GM12878 (cell line): ENCODE measurements at regions not wholly inside any gene's neighbourhood (a gene's known extent, or its start where the extent isn't known, plus 50 kb on each side); places are given as distances from the start of the nearest gene placed in this dataset.

Experiments used
- ATAC-seq: fragments of 200-7000 bp; cut with Tn5 transposase; 3 replicates; pipeline ENCODE4 v1.9.1; 2020; ENCODE audit warnings: mild to moderate bottlenecking, moderate library complexity
- BruUV-seq: library from RNA; stranded (reverse); fragments of 400-500 nt; replicated peaks from 2 replicates; lab custom pipeline; 2021; lab: Mats Ljungman, UMichigan
- CTCF ChIA-PET: fragments of 300-600 bp; sonication (Branson Sonifier 250); formaldehyde crosslinking; extraction: SDS; loops from one replicate; lab custom pipeline; 2021; ENCODE audit warnings: inconsistent platforms; lab: Yijun Ruan, JAX
- POLR2A ChIA-PET: fragments of 350-600 bp; formaldehyde crosslinking; extraction: SDS; loops from one replicate; lab custom pipeline; 2021; ENCODE audit warnings: inconsistent platforms; lab: Charles Lee
- RAD21 ChIA-PET: fragments of 300-600 bp; sonication (Branson Sonifier 250); formaldehyde crosslinking; loops from one replicate; lab custom pipeline; 2023; ENCODE audit warnings: antibody characterized with exemption; ENCODE audit not compliant: unreplicated experiment; lab: Charles Lee
- SMC1A ChIA-PET: fragments of 300-600 bp; sonication (Branson Sonifier 250); formaldehyde crosslinking; loops from one replicate; lab custom pipeline; 2023; ENCODE audit not compliant: unreplicated experiment, uncharacterized antibody; lab: Charles Lee
- DNase-seq: peaks from one replicate; pipeline ENCODE4 v3.0.0-alpha.2; 2011; ENCODE audit warnings: low read depth, low spot score
- FAIRE-seq: peaks from 3 replicates; lab custom pipeline; 2011; peaks lifted over from hg19 to GRCh38; lab: Jason Lieb, UNC
- H2AFZ ChIP-seq: 2 replicates; pipeline ENCODE4 v1.6.0; 2011; ENCODE audit warnings: low read depth, low read length, control low read depth; ENCODE audit not compliant: control insufficient read depth
- H3K27ac ChIP-seq: 2 replicates; pipeline ENCODE4 v1.5.1; 2011; ENCODE audit warnings: control low read depth; ENCODE audit not compliant: control insufficient read depth, insufficient read depth
- H3K27me3 ChIP-seq, 2 experiments: replicated peaks in 1 of 2; 2 replicates each; pipeline versions ENCODE4 v1.6.0 to v1.6.1; 2011; ENCODE audit warnings: low read length in 1 of 2; ENCODE audit not compliant: control insufficient read depth in 2 of 2, insufficient read depth in 2 of 2
- H3K36me3 ChIP-seq, 2 experiments: 2 replicates each; pipeline ENCODE4 v1.5.1; 2011; ENCODE audit warnings: low read length in 1 of 2; ENCODE audit not compliant: control insufficient read depth in 2 of 2, insufficient read depth in 2 of 2
- H3K4me1 ChIP-seq: 2 replicates; pipeline ENCODE4 v1.6.1; 2011; ENCODE audit warnings: mild to moderate bottlenecking, low read length, moderate library complexity, mixed read lengths; ENCODE audit not compliant: control insufficient read depth, insufficient read depth
- H3K4me2 ChIP-seq: 2 replicates; pipeline ENCODE4 v1.6.0; 2011; ENCODE audit warnings: control low read depth; ENCODE audit not compliant: control insufficient read depth, insufficient read depth
- H3K4me3 ChIP-seq: fragments of 200-600 bp; sonication (generic); 2 replicates; pipeline ENCODE4 v1.5.1; 2016
- H3K79me2 ChIP-seq: 2 replicates; pipeline ENCODE4 v1.6.0; 2011; ENCODE audit warnings: low read length; ENCODE audit not compliant: control insufficient read depth, insufficient read depth
- H3K9ac ChIP-seq: 2 replicates; pipeline ENCODE4 v1.8.0; 2011; ENCODE audit warnings: low read length, control low read depth, mixed read lengths; ENCODE audit not compliant: control insufficient read depth, insufficient read depth
- H3K9me3 ChIP-seq: replicated peaks from 3 replicates; pipeline ENCODE4 v1.5.1; 2011; ENCODE audit warnings: mild to moderate bottlenecking, low read length; ENCODE audit not compliant: control insufficient read depth, insufficient read depth
- H4K20me1 ChIP-seq: 2 replicates; pipeline ENCODE4 v1.6.0; 2011; ENCODE audit not compliant: control insufficient read depth, insufficient read depth
- CBX3 ChIP-seq: fragments of 200-600 bp; sonication (generic); IDR thresholded peaks from 2 replicates; pipeline ENCODE4 v1.6.1; 2016; ENCODE audit warnings: low read depth, borderline replicate concordance
- CREM ChIP-seq: IDR thresholded peaks from 2 replicates; pipeline ENCODE4 v1.6.1; 2014; ENCODE audit warnings: antibody characterized with exemption, low read depth
- DPF2 ChIP-seq: fragments of 450-650 bp; IDR thresholded peaks from 2 replicates; pipeline ENCODE4 v1.6.1; 2017; ENCODE audit warnings: mild to moderate bottlenecking
- JUNB ChIP-seq: IDR thresholded peaks from 2 replicates; pipeline ENCODE4 v1.6.1; 2016; ENCODE audit warnings: antibody characterized with exemption, mild to moderate bottlenecking
- MEF2B ChIP-seq: fragments of 450-650 bp; IDR thresholded peaks from 2 replicates; pipeline ENCODE4 v1.6.1; 2018; ENCODE audit warnings: mild to moderate bottlenecking, moderate library complexity; ENCODE audit not compliant: partially characterized antibody, poor library complexity, severe bottlenecking
- MYC ChIP-seq: IDR thresholded peaks from 2 replicates; pipeline ENCODE4 v1.6.1; 2011; ENCODE audit warnings: mild to moderate bottlenecking, low read length, moderate library complexity, inconsistent platforms; ENCODE audit not compliant: insufficient read depth, insufficient replicate concordance, insufficient read length, severe bottlenecking
- SMC3 ChIP-seq: IDR thresholded peaks from 2 replicates; pipeline ENCODE4 v1.6.1; 2011; ENCODE audit warnings: low read length, improper control_type of control experiment, borderline replicate concordance
- TCF7 ChIP-seq: IDR thresholded peaks from 2 replicates; pipeline ENCODE4 v1.6.1; 2014; ENCODE audit warnings: antibody characterized with exemption, borderline replicate concordance
- ZNF217 ChIP-seq: fragments of 450-650 bp; IDR thresholded peaks from 2 replicates; pipeline ENCODE4 v1.6.1; 2017; ENCODE audit warnings: antibody characterized with exemption, mild to moderate bottlenecking
- WGBS: methylation state at CpG from one replicate; pipeline ENCODE4 v1.1.6; 2016; ENCODE audit warnings: low lambda C conversion rate; ENCODE audit not compliant: insufficient replicate concordance, insufficient coverage; ENCODE audit errors: missing lambda C conversion rate; 5-methylcytosine and 5-hydroxymethylcytosine counted together
- in situ Hi-C: fragments of 300-500 bp; cut with MboI; formaldehyde crosslinking; loops from 9 replicates; pipeline ENCODE4 v1.14.3; 2018; ENCODE audit warnings: mixed read lengths
- intact Hi-C: fragments of 100-400 bp; cut with micrococcal nuclease; formaldehyde crosslinking; loops from one replicate; pipeline ENCODE4 v1.14.2; 2022; ENCODE audit not compliant: unreplicated experiment
- TF ChIP-seq, protein P1 (sequence below): IDR thresholded peaks from 2 replicates; pipeline ENCODE4 v1.6.1; 2012; ENCODE audit warnings: mild to moderate bottlenecking, low read depth, low read length
- TF ChIP-seq, protein P2 (sequence below): fragments of 150-350 bp; IDR thresholded peaks from 2 replicates; pipeline ENCODE4 v1.6.1; 2016; ENCODE audit warnings: low read depth, low read length

GRCh38 chr12:115313929-115314328 is 630.0 kb upstream of the TBX3 start:
- H3K79me2 ChIP-seq: no peaks in the 10 kb centered on the region
- no peaks in the 10 kb centered on the region for H3K4me1 ChIP-seq
- no peaks in the 10 kb centered on the region for H3K27me3 ChIP-seq
- ChIA-PET SMC1A (no interaction called here), POLR2A (no interaction called here), RAD21 (no interaction called here), CTCF (no interaction called here)
- H3K36me3 ChIP-seq: no peaks in the 10 kb centered on the region
- no peak overlapping the region for H3K4me3 ChIP-seq
- FAIRE-seq: no peak
- no peak overlapping the region for H2AFZ ChIP-seq
- H3K9ac ChIP-seq: no peak overlapping the region
- TF ChIP-seq SMC3 (no peak), CREM (no peak), CBX3 (no peak), MYC (no peak), MEF2B (no peak), ZNF217 (no peak), DPF2 (no peak), JUNB (no peak)
- no peak overlapping the region for H3K4me2 ChIP-seq
- BruUV-seq: no TSS peak
- intact Hi-C loops: no loop called here
- ATAC-seq: no peak
- H4K20me1 ChIP-seq: no peaks in the 10 kb centered on the region
- no peak for DNase-seq
- in situ Hi-C loops: no loop called here
- 0 out of 3 replicates have a peak, but pooled peaks cover 1% of the 10 kb centered on the region for H3K9me3 ChIP-seq
- no peak overlapping the region for H3K27ac ChIP-seq
- 31% methylated on average over 2 of the region's 2 CpGs for WGBS

GRCh38 chr12:115312901-115313300 is 628.9 kb upstream of the TBX3 start:
- Histone ChIP-seq H3K79me2 (no peaks in the 10 kb centered on the region), H3K4me3 (no peak overlapping the region), H2AFZ (no peak overlapping the region), H3K36me3 (no peaks in the 10 kb centered on the region), H3K4me1 (no peaks in the 10 kb centered on the region), H4K20me1 (no peaks in the 10 kb centered on the region), H3K27ac (no peak overlapping the region), H3K9ac (no peak overlapping the region), H3K27me3 (no peaks in the 10 kb centered on the region), H3K9me3 (0 out of 3 replicates have a peak, but pooled peaks cover 1% of the 10 kb centered on the region), H3K4me2 (no peak overlapping the region)
- in situ Hi-C loops (no loop called here), intact Hi-C loops (no loop called here)
- CTCF ChIA-PET: no interaction called here
- ATAC-seq: no peak
- RAD21 ChIA-PET: interaction anchor here (0.5 kb wide), 1 partner anchor 359 kb away, joined by 3 read pairs; no protein-coding TSS in a partner anchor
- BruUV-seq: no TSS peak
- WGBS: 45% methylated on average over 3 of the region's 3 CpGs
- SMC1A ChIA-PET: no interaction called here
- FAIRE-seq: no peak
- DNase-seq: no peak
- POLR2A ChIA-PET: no interaction called here
- TF ChIP-seq, protein P1, sequence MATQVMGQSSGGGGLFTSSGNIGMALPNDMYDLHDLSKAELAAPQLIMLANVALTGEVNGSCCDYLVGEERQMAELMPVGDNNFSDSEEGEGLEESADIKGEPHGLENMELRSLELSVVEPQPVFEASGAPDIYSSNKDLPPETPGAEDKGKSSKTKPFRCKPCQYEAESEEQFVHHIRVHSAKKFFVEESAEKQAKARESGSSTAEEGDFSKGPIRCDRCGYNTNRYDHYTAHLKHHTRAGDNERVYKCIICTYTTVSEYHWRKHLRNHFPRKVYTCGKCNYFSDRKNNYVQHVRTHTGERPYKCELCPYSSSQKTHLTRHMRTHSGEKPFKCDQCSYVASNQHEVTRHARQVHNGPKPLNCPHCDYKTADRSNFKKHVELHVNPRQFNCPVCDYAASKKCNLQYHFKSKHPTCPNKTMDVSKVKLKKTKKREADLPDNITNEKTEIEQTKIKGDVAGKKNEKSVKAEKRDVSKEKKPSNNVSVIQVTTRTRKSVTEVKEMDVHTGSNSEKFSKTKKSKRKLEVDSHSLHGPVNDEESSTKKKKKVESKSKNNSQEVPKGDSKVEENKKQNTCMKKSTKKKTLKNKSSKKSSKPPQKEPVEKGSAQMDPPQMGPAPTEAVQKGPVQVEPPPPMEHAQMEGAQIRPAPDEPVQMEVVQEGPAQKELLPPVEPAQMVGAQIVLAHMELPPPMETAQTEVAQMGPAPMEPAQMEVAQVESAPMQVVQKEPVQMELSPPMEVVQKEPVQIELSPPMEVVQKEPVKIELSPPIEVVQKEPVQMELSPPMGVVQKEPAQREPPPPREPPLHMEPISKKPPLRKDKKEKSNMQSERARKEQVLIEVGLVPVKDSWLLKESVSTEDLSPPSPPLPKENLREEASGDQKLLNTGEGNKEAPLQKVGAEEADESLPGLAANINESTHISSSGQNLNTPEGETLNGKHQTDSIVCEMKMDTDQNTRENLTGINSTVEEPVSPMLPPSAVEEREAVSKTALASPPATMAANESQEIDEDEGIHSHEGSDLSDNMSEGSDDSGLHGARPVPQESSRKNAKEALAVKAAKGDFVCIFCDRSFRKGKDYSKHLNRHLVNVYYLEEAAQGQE: no peak
- TF ChIP-seq, protein P2, sequence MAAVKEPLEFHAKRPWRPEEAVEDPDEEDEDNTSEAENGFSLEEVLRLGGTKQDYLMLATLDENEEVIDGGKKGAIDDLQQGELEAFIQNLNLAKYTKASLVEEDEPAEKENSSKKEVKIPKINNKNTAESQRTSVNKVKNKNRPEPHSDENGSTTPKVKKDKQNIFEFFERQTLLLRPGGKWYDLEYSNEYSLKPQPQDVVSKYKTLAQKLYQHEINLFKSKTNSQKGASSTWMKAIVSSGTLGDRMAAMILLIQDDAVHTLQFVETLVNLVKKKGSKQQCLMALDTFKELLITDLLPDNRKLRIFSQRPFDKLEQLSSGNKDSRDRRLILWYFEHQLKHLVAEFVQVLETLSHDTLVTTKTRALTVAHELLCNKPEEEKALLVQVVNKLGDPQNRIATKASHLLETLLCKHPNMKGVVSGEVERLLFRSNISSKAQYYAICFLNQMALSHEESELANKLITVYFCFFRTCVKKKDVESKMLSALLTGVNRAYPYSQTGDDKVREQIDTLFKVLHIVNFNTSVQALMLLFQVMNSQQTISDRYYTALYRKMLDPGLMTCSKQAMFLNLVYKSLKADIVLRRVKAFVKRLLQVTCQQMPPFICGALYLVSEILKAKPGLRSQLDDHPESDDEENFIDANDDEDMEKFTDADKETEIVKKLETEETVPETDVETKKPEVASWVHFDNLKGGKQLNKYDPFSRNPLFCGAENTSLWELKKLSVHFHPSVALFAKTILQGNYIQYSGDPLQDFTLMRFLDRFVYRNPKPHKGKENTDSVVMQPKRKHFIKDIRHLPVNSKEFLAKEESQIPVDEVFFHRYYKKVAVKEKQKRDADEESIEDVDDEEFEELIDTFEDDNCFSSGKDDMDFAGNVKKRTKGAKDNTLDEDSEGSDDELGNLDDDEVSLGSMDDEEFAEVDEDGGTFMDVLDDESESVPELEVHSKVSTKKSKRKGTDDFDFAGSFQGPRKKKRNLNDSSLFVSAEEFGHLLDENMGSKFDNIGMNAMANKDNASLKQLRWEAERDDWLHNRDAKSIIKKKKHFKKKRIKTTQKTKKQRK: no peak
- TF ChIP-seq TCF7: no peak
